ENCODE measurements at regions not wholly inside any gene's neighbourhood (a gene's known extent, or its start where the extent isn't known, plus 50 kb on each side); places are given as distances from the start of the nearest gene placed in this dataset.

- H3K4me3 ChIP-seq (replicated peaks; ENCODE audit: low read depth, low read length), result no peak overlapping the region
- no peak for DNase-seq (ENCODE audit: extremely low read depth, low read depth)
- TF ChIP-seq CTCF (IDR thresholded peaks at IDR 0.05; ENCODE audit: low read depth, low read length, missing control alignments), result no peak
Measured at GRCh38 chr13:22243469-22244163, 572.7 kb downstream of the FGF9 start.

GRCh38 chr13:22252281-22252830, 581.5 kb downstream of the FGF9 start:
- TF ChIP-seq CTCF (IDR thresholded peaks at IDR 0.05; ENCODE audit: low read depth, low read length, missing control alignments), result no peak
- H3K4me3 ChIP-seq (replicated peaks; ENCODE audit: low read depth, low read length), result no peak overlapping the region
- DNase-seq (ENCODE audit: extremely low read depth, low read depth), result no peak

GRCh38 chr13:22253107-22253506, 582.2 kb downstream of the FGF9 start:
- no peak overlapping the region for H3K4me3 ChIP-seq (replicated peaks; ENCODE audit: low read depth, low read length)
- TF ChIP-seq CTCF (IDR thresholded peaks at IDR 0.05; ENCODE audit: low read depth, low read length, missing control alignments), result no peak
- no peak for DNase-seq (ENCODE audit: extremely low read depth, low read depth)

GRCh38 chr13:22256111-22256639, 585.3 kb downstream of the FGF9 start:
- TF ChIP-seq CTCF (IDR thresholded peaks at IDR 0.05; ENCODE audit: low read depth, low read length, missing control alignments), result no peak
- DNase-seq (ENCODE audit: extremely low read depth, low read depth), result no peak

GRCh38 chr13:22262001-22262885, 591.4 kb downstream of the FGF9 start:
- DNase-seq (ENCODE audit: extremely low read depth, low read depth), result no peak
- no peak overlapping the region for H3K4me3 ChIP-seq (replicated peaks; ENCODE audit: low read depth, low read length)
- TF ChIP-seq CTCF (IDR thresholded peaks at IDR 0.05; ENCODE audit: low read depth, low read length, missing control alignments), result no peak

More at GRCh38 chr13:22256111-22256639, 585.3 kb downstream of the FGF9 start:
- H3K4me3 ChIP-seq (replicated peaks; ENCODE audit: low read depth, low read length), result no peak overlapping the region

GRCh38 chr13:22263185-22263584, 592.3 kb downstream of the FGF9 start:
- no peak for DNase-seq (ENCODE audit: extremely low read depth, low read depth)
- no peak overlapping the region for H3K4me3 ChIP-seq (replicated peaks; ENCODE audit: low read depth, low read length)
- TF ChIP-seq CTCF (IDR thresholded peaks at IDR 0.05; ENCODE audit: low read depth, low read length, missing control alignments), result no peak
